GM19238 (cell line): ENCODE measurements at regions not wholly inside any gene's neighbourhood (a gene's known extent, or its start where the extent isn't known, plus 50 kb on each side); places are given as distances from the start of the nearest gene placed in this dataset.

Experiments
- DNase-seq: peaks from one replicate; pipeline ENCODE4 v3.0.0; 2011; ENCODE audit warnings: low spot score; ENCODE audit not compliant: insufficient read length

DNA sequence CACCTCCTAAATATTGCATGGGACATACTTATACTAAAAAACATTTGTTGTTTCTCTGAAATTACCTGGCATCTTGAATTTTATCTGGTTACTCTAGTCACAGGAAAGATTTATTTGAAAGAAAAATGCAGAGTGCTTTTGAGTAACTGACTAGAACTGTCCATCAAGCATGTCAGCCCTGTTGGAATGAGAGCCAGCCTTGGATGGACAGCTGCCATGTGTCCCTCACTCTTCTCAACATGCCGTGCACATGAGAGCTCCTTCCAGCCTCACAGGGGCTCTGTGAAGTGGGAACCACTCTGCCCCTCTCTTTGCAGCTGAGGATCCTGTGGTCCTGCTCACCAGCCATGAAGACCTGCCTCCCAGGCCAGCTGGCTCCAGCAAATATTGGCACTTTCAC, 118.3 kb upstream of the SHH start:
- no peak for DNase-seq

DNA sequence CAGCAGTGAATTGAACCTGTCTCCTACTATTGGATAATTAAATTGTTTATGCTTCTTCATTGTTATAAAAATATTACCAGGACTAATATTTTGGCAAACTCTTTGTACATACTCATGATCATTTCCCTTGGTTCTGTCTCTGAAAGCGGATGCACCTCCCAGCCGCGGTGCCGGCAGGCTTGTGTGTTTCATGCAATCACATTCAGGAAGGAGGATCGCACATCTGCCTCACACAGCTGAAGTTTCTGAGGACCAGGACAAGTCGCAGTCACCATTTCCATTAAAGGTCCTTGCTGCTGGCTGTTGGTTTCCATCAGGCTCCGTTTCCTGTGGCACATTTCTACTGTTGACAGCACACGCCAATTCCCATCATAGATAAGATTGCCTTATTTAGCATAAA, 117.8 kb upstream of the SHH start:
- no peak for DNase-seq

DNA sequence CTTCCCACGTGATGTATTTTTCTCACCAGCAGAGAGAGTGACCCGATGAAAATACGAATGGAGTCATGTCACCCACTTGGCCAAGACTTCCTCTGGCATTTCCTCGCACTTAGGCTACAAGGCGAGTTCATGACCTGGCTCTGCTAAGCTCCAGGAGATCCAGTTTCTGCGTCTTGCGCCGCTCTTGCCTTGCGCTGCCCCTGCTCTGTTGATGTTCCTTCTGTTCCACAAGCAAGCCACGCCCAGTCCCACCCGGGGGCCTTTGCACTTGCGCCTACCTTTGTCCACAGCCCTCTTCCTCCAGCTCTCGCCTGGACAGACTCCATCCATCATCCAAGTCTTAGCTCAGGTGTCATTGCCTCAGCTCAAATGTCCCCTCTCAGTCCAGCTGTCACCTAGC, 116.3 kb upstream of the SHH start:
- no peak for DNase-seq

DNA sequence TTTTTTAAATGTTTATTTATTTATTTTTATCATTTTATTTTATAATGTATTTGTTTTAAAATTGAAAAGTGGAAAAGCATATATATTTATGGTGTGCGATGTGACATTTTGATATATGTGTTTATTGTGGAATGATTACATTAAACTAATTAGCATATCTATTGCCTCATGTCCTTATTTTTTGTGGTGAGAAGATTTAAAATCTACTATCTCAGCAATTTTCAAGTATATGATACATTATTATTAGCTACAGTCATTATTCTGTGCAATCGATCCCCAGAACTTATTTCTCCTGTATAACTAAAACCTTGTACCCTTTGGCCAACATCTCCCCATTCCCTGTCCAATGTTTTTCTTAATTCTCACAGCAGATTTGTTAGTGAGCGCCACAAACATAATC, 115.6 kb upstream of the SHH start:
- DNase-seq = no peak

DNA sequence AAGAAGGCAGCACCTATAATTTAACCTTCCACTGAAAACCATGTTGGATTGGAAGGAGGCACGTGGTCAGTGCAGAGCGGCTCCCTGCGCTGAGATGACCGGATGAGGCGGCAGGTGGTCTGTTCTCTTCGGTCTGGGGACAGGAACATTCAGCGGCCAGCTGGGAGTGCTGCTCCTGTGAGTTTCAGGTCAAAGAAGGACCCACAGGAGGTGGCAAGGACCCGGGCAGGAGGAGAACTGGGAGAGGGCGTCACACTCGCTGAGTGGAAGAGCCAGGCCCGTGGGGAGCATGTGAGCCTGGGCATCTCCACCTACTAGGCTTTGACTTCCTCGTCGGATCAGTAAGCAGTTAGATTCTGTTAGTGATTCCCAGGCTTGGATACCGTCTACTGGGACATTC, 113.4 kb upstream of the SHH start:
- DNase-seq = no peak

DNA sequence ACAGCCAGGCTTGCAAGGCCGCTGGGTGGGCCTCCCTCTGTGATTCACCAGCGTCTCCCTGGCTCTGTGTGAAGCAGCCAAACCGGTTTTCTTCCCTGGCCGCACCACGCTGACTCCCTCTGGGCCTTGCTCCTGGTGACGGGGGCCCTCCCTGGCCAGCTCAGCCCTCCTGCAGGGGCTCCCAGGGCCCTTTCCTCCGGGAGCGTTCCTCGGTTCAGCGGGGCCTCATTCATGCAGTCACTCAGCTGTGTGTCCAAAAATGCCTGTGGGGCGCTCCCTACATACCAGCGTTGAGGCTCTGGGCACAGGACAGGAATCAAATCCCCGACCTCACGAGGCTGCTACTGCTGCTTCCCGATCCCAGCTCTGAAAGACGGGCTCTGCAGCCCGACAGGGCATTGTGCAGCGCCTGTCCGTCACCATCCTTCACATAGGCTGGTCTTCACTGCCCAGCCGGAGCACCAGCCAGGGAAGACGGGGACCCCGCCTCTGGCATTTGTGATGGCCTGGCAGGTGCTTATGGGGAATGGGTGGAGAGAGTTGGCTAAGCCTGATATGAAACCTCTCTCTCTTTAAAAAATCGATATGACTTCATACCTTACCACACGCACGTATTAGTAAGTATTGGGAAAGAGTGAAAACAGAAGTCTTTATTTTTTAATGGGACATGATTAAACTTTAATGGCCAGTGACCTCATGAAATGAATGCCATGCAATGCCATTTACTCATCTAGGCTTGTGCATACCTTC, 110.0 kb upstream of the SHH start:
- no peak for DNase-seq

DNA sequence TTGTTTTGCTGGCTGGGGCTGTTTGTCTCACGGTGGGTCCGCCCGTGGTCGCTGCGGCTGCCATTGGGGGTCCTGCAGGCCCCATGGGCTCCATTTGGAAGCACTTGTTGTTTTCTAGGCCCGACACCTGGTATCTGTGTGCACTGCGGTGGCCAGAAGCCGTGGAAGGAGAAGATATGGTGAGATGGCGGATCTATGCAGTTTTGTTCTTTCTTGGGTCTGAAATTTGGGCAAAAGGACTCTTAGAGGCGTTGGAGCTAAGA, 109.5 kb upstream of the SHH start:
- no peak for DNase-seq

DNA sequence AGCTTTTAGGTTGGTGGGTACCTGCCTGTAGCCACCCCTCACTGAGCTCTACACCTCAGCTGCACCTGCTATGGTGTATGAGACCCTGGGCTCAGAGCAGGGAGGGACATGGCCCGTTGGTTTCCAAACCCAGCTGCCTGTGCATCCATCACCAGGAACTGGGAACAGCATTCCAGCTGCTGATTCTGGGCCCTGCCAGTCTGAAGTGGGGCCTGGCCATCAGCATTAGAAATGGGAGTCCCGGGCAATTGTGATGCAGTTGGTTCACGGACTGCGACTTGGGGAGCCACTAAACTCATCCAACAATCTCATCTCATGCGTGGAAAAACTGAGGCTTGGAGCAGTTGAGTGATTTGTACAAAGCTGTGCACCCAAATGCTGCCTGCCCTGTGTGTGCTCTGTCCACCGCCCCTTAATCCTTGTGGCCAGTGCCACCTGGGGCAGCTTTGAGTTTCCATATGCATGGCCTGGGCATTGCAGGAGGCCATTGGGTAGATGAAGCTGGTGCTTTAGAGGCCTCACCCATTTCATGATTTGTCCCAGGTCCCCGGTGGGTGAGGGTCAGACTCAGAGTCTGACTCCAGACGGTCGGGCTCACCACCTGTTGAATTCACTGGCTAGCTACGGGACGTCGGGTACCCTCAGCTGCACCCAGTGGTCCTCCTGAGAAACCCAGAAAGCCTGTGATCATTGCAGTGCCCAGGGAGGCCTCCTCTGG, 109.0 kb upstream of the SHH start:
- DNase-seq = no peak

DNA sequence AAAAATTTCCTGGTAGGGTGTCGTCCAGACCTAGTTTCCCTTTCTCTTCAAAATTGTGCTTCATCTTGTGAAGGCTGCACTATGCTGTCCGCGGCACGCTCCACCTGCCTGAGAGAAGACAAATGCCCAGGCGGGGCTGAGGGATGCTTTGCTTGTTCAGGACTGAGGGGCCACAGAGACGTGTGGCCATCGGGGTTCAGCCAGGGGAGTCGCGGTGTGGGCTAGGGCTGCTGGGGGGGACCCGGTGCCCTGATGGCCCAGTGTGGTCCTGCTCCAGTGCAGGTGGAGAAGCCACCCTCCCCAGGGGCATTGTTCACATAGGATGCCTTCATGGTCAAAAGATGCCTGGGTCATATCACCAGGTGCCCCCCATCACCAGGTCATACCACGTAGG, 107.8 kb upstream of the SHH start:
- no peak for DNase-seq

DNA sequence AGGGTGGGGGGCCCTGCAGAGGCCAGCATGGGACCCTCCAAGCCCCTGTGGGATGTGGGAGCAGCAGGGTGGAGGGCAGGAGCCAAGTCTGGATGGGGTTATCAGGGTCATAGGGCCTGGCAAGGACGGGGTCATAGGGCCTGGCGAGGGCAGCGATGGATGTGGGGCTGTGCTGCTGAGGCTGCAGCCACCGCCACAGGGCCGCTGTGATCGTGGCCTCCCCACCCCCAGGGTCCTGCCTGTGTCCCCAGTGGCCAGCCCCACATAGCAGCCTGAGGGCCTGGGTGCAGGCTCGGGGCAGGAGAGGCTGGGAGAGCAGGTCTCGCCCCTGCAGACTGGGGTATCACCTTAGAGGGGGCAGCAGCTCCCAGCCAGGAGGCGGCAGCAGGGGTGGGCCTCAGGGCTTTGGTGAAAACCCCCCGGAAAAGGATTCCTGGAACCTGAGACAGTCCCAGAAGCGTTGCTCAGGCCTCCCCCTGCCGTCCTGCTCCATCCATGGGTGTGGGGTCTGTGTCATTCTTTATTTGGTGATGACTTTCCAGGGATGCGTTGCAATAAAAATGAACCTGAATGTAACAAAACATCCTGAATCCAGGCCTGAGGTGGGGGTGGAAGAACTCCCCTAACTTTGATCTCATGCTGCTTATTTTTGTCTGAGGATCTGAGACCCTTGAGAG, 107.3 kb upstream of the SHH start:
- DNase-seq = no peak

DNA sequence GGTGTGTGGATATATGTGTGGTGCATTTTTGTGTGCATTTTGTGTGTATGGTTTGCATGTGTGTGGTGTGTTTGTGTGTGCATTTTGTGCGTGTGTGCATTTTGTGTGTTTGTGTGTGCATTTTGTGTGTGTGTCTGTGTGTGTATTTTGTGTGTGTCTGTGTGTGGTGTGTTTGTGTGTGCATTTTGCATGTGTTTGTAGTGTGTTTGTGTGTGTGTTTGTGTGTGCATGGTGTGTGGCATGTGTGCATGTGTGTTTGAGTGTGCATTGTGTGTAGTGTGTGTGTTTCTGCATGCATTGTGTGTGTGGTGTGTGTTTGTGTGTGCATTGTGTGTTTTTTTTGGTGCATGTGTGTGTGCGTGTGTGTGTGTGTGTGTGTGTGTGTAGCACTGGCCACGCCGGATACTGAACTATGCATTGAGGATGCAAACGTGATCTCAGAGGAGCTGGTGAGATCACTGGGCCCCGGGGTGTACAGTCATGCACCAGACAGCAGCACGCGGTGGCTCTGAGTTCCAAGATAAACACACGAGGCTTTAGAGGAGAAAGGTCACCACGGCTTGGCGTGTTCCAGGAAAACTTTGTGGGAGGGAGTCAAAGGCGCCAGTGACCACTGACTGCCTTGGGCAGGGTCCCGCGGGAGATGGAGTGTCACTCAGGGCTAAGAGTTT, 106.6 kb upstream of the SHH start:
- DNase-seq = no peak

DNA sequence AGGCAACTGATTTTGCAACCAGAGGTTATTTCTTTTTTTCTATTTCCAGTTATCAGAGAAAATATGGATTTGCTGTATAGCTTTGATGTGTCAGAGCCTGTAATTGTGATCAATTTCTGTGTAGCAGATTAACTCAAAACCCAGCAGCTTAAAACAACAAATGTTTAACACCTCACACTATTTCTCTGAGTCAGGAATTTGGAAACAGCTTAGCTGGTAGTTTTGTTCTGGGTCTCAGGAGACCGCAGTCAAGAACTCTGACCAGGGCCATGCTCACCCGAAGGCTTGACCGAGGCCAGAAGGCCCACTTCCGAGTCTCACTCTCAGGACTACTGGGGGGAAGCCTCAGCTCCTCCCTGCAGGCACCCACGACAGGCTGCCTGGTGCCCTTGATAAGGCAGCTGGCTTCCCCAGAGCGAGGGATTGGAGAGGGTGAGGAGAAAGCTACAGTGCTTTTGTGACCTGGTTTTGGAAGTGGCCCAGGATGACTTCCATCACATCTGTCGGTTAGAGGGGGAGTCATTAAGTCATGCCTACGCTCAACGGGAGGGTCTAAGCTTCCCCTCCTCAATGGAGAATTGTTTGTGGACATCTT, 105.7 kb upstream of the SHH start:
- DNase-seq = no peak

DNA sequence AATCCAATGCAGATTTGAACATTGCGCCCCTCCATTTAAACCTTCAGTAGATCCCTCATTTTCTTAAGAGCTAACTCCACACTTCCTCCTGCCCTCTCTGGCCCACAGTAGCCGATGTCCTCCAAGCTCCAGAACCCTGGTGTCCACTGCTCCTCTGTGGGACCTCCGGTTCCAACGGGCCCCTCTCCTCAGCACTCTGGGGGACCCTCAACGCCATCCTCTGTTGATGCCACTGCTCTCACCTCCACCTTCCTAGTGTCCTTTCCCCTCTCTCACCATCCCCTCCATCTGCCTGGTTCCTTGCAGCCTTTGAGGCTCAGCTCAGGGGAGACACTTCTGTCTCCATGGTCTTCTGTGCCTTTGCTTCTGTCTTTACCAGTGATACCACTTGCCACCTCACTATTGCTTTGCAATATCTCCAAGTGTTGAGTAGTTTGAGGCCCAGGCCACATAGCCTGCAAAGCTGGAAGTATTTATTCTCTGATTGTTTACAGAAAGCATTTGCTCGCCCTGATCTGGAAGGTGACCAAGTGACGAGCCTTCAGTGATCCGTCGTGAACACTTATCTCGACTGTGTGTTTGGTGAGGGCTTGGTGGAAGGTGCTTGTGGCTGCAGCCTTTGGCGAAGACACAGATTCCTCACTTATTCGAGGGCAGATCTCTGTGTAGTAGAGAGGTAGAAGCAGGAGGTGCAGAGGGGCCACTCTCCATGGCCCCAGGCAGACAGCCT, 104.8 kb upstream of the SHH start:
- DNase-seq = no peak

DNA sequence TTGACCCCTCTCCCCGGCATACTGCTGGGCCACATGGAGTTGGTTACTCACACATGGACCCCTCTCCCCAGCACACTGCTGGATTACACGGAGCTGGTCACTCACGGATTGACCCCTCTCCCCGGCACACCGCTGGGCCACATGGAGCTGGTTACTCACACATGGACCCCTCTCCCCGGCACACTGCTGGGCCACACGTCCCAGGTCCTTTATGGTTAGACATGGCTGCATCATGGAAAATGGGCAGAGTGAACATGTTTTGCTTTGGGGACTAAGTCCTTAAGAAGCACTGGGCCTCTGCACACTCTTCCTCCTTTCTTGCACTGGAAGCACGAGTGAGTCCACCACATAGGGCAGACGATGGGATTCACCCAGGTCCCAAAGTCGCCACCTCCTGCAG, 102.1 kb upstream of the SHH start:
- DNase-seq = no peak

DNA sequence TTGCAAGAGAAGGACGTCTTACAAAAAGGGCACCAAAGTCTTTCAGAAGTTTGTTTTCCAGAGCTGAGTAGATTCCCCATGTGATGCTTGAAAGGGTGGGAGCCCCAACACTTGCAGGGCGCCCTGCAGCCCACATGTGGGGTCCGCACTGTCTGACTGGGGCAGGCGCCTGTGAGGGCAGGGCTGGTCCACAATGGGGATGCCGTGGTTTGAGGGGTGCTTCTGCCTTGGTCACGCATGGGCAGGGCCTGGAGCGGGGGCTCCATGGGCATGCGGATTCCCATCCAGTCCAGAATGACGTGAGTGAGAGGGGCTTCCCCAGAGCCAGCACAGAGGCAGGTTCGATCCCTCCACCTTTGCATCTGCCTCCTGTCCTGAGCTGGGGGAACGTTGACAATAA, 101.5 kb upstream of the SHH start:
- DNase-seq = no peak

DNA sequence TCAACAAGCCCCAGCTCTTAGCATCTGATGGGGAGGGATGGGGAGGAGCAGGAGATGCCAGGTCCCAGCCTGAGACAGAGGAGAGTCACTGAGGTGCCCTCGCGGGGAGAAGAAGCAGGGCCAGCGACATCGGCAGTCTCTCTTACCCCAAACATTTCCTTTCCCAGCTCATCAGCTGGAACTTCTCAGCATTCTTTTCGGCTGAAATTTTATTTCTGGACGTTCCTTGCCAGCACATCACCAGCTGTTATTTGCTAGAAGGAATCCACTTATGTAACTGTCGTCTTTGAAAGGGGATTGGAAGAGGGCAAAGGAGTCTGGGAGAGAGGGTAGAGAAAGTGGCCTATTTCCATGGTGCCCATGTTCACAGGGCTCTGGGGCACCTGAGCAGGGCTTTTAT, 101.0 kb upstream of the SHH start:
- no peak for DNase-seq

DNA sequence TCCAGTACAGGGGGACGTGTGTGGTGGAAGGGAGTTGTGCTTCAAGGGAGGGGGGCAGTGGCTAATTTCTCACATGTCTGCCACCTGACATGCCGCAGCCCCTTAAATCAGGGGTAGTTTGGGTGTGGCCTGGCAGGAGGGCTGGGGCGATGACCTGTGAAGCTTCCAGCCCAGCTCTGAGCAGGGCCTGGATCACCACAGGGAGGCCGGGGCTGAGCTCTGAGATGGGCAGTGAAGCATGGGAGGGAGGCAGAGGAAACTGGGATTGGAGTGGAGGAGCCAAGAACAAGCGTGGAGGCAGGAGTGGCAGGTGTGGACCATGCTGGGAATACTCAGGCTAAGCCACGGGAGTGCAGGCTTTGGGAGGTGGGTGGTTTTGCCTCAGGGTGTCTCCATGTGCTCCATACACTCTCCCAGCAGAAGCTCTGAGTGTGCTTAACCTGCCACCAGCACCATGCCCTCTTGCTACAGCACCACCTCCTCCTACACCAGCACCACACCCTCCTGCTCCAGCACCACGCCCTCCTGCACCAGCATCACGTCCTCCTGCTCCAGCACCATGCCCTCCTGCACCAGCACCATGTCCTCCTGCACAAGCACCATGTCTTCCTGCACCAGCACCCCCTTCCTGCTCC, 99.3 kb upstream of the SHH start:
- no peak for DNase-seq

DNA sequence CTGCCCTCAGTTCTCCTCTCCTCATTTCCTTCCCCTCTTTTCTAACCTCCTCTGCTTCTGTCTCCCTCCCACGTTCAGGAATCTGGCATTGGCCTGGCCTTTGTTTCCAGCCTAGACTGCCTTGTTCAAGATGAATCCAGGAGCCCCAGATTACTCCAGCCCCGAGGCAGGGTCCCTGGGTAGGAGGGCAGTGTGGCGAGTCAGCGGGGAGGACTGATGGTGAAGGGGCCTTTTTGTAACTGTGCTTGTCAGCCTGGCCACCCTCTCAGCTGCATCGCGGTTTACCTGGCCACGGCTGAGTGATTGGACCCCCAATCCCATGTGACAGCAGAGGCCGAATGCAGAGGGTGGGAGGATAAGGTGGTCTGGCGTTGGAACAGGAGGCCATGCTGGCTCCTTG, 96.1 kb upstream of the SHH start:
- DNase-seq = no peak

DNA sequence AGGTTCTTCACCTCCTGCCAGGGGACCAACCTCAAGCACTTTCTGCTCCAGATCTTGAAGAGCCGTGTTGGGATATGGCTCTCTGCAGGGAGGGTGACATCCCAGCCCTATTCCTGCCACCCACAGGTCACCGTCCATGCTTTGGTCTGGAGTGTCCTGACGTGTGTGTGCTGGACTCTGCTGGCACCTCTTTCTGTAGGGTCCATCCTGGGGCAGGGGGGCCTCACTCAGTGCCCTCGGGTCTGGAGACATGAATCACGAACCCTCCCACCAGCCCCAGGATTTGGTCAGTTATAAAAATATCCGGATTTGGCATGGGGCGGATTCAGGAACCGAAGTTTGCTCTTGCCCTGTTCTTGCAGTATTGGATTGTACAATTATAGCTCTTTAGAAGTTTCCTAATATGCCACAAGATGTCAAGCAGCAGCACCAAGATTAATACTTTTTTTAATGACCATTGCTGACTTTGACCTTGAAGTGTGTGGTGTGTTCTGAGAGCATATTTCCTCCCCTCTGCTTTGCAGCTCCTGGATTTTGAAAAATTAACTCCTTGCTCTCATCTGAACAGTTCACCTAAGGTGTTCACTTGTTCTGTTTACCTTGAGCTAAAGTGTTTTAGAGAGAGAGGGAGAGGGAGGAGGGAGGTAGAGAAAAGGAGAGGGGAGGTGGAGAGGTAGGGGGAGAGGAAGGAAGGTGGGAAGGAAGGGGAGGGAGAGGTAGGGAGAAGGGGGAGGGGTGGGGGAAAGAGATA, 95.4 kb upstream of the SHH start:
- no peak for DNase-seq

DNA sequence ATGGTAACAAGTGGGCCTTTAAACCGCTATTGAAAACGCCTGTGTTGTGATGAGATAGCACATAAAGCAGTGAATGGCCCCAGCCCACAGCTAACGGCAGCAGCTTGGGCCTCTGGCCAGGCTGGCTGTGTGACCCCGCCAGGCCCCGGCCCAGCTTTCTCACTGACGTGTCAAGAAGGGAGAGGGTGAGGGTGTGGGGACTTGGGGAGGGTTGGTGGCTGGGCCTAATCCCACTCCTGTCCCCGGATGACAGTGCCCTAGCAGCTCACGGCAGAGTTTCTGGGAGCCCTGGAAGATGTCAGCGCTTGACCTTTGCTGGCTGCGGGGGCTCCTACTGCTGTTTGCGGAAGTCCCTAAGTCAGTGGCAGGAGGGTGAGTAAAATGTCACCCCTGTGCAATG, 88.9 kb upstream of the SHH start:
- no peak for DNase-seq
